ENCODE measurements at regions not wholly inside any gene's neighbourhood (a gene's known extent, or its start where the extent isn't known, plus 50 kb on each side); places are given as distances from the start of the nearest gene placed in this dataset.

DNA sequence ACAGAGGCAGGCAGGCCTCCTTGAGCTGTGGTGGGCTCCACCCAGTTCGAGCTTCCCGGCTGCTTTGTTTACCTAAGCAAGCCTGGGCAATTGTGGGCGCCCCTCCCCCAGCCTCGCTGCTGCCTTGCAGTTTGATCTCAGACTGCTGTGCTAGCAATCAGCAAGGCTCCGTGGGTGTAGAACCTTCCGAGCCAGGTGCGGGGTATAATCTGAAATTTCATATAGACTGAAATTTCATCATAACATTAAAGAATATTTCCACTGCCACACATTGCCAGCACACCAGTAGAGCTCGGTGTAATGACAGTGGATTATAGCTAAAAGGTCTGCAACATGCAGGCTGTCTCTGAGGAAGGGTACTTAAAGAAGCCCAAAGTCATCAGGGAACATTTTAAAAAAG, 344.3 kb upstream of the COL8A1 start:
- peak; percentile 41 for DNase-seq

GRCh38 chr3:99287876-99288275, 350.5 kb upstream of the COL8A1 start:
- no peak for DNase-seq

- DNase-seq: no peak
These were observed 352.0 kb upstream of the COL8A1 start for GRCh38 chr3:99286266-99286845.

- DNase-seq: no peak
These were observed 368.3 kb upstream of the DCBLD2 start for GRCh38 chr3:99269606-99270351.

DNA sequence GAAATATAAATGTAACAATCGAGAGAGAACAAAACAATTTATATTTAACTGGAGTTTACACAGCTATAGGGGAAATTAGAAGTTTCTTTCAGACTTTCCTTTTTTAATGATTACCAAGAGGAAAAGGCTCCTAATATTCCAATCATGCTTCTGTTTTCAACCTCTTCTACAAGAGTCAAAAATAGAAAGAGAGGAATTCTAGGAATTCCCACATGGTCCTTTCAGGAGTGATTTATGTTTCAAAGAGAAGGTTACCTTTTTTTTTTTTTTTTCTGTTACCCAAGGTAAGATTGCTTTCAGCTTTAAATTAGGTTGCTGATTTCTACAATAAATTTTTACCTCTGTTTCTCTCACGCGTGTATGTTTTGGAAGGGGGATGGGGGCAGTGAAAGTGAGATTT, 355.3 kb upstream of the DCBLD2 start:
- DNase-seq: no peak

- DNase-seq: no peak
These were observed 352.5 kb upstream of the DCBLD2 start for GRCh38 chr3:99253963-99254355.

DNA sequence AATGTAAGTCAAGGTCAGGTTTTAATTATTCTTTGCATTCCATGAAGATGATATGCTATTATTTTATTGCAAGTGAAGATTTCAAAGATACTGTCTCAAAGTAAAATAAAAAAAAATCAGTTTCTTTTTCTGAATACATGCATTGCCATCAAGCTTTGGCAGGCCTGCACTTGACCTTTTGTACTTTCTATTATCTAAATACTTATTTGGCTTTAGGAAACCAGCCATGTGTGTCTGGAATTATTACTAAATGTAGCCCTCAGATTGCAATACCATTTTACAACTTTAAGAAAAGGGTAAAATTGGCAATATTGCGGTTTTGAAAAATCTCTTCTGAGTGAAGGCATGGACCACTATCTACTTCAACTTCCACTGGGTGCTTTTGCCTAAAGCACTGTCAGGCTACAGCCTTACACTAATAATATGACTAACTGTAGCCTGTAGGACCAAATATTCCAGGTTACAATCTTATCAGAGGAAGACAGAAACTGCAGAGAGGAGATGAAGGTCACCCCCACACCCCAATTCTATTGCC, 349.4 kb upstream of the DCBLD2 start:
- DNase-seq: no peak

DNA sequence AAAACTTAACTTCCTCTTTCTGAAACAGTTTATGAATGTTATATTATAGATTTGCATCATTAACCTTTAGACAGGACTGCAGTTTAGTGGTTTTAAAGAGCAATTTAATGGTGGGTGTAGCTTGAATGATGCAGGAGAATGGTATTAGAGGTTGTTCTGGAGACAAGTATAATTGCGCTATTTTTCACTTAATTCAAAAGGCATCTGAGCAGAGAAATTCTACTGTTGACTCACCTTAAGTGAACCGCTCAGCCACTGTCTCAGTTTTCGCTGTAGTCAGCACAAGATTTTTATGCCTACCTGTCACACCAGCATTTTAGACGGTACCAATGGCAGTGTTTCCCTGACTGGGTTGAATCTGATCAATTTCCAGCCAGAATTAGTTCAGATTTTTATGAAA, 348.8 kb upstream of the DCBLD2 start:
- no peak for DNase-seq

- DNase-seq: no peak
These were observed 348.1 kb upstream of the DCBLD2 start for GRCh38 chr3:99249627-99250026.

DNA sequence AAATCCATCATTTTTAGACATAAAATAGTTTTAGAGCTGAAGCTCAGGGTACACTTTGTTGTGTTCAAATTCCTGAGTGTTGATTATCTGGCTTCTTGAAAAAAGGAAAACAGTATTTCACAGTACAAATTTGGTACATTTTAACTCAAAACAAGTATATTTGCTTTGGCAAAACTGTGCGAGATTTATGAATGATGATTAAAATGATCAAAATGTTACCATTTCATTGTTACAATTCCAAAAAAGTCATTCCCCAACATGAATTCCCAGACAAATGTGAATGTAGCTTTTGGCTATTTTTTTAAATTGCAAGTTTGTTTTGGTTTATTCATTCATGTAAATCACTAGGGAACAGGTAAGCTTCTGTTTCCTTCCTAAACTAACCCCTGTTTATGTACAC, 347.4 kb upstream of the DCBLD2 start:
- DNase-seq: no peak

GRCh38 chr3:99248130-99248529, 346.6 kb upstream of the DCBLD2 start:
- no peak for DNase-seq

GRCh38 chr3:99246010-99246654, 344.6 kb upstream of the DCBLD2 start:
- no peak for DNase-seq

GRCh38 chr3:99242271-99242670, 340.8 kb upstream of the DCBLD2 start:
- no peak for DNase-seq

GRCh38 chr3:99240700-99241099, 339.2 kb upstream of the DCBLD2 start:
- DNase-seq: no peak

GRCh38 chr3:99236576-99236975, 335.1 kb upstream of the DCBLD2 start:
- DNase-seq: no peak

DNA sequence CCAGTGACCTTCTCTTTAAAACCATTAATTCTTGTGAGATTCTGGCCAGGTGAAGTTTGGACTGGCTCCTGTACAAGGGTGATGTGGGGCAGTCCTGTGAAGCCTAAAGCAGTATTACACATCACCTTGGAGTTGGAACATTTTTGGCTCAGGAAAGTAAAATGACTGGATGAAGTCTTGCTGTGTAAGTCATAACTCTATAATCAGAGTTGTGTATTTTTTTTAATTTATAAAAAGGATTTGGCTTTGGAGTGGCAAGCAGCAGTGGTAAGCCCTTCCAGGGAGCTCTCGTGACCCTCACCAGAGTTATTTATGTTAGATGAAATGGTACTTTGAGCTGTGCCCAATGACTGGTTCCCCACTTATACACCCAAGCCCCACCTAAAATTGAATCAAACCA, 331.2 kb upstream of the DCBLD2 start:
- no peak for DNase-seq

DNA sequence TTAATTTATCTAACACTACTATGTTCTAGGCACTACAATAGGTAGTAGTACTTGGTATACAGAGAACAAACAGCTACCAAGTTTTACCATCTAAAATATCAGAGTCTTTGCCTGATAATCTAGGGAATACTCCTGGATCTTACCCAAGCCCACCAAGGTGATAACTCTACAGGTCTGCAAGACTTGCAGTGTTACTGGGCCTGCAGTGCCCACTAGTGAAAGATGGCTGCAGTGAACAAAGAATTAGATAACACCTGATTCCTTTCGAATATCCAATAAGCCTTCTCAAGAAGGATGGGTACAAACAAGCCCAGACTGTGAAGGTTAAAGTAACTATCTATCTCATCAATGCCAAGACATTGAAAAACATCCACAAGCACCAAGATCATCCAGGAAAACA, 317.0 kb upstream of the DCBLD2 start:
- no peak for DNase-seq

GRCh38 chr3:99212969-99213368, 311.5 kb upstream of the DCBLD2 start:
- DNase-seq: peak; percentile 1

DNA sequence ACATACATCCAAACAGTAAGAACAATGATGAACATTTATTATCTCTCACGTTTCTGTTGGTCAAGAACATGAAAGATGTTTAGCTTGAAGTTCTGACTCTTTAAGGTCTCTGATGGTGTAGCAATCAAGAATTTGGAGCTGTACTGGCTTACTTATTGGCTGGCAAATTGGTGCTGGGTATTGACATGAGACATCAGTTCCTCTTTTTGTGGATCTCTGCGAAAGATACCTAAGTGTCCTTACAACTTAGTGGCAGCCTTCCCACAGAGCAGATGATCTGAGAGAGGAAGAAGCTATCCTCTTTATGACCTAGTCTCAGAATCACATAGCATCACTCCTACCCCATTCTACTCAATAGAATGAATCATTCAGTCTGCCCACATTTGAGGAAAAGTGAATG, 309.8 kb upstream of the DCBLD2 start:
- DNase-seq: no peak

DNA sequence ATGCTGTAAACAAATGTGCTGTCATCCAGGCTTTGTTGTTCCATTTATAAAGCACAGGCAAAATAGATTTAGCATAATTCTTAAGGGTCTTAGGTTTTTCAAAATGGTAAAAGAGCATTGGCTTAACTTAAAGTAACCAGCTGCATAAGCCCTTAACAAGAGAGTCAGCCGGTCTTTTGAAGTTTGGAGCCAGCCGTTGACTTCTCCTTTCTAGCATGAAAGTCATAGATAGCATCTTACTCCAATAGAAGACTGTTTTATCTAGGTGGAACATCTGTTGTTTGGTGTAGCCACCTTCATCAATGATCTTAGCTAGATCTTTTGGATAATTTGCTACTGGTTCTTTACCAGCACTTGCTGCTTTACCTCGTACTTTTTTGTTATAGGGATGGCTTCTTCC, 297.5 kb upstream of the DCBLD2 start:
- no peak for DNase-seq

- no peak for DNase-seq
These were observed 289.7 kb upstream of the DCBLD2 start for GRCh38 chr3:99191186-99191585.

- DNase-seq: no peak
These were observed 287.4 kb upstream of the DCBLD2 start for GRCh38 chr3:99188936-99189335.

- no peak for DNase-seq
These were observed 284.5 kb upstream of the DCBLD2 start for GRCh38 chr3:99186016-99186415.

Measured in retina (tissue), 1 donor.